H1 (cell line): ENCODE measurements at regions not wholly inside any gene's neighbourhood (a gene's known extent, or its start where the extent isn't known, plus 50 kb on each side); places are given as distances from the start of the nearest gene placed in this dataset.

Experiments
- BACH1 ChIP-seq: IDR thresholded peaks from 2 replicates; pipeline ENCODE4 v1.6.1; 2012; ENCODE audit warnings: low read length, improper control_type of control experiment
- PHF8 ChIP-seq: fragments of 200-600 bp; sonication (generic); conservative IDR thresholded peaks from 2 replicates; pipeline ENCODE4 v1.7.1; 2012; ENCODE audit warnings: low read depth, mild to moderate bottlenecking, inconsistent platforms, low read length, moderate library complexity
- RXRA ChIP-seq: IDR thresholded peaks from 2 replicates; pipeline ENCODE4 v1.6.1; 2011; ENCODE audit warnings: low read depth, mild to moderate bottlenecking, low read length, moderate library complexity; ENCODE audit not compliant: insufficient read depth
- TCF12 ChIP-seq: IDR thresholded peaks from 2 replicates; pipeline ENCODE4 v1.6.1; 2011; ENCODE audit warnings: low read depth, mild to moderate bottlenecking, low read length
- ZNF274 ChIP-seq: IDR thresholded peaks from 2 replicates; pipeline ENCODE4 v1.7.0; 2012; ENCODE audit warnings: low read length, borderline replicate concordance; ENCODE audit errors: extremely low read depth

DNA sequence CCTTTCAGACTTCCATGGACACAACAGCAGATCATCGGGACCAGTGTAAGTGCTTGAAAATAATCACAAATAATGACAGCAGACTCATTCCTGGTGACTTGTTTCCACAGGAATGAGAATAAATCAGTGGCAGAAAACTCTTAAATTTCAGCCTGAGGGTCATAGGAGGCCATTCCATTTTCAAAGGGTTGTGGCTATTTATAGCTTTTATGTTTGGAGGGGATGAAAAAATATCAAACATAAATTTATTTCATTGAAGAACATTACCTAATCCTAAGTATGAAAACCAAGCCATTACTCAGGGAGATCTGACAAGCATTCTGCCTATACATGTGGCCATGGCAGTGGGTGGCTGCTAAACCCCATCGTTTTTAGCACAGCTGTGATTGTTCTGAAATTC lies 173.6 kb upstream of the CNR1 start (continued):
- no peak for TF ChIP-seq PHF8
- TF ChIP-seq TCF12, result no peak
- TF ChIP-seq RXRA, result no peak
- no peak for TF ChIP-seq BACH1
- no peak for TF ChIP-seq ZNF274
